Liver (tissue), 8 donors: ENCODE measurements at regions not wholly inside any gene's neighbourhood (a gene's known extent, or its start where the extent isn't known, plus 50 kb on each side); places are given as distances from the start of the nearest gene placed in this dataset.

Experiments used
- DNase-seq: peaks from one replicate; pipeline ENCODE4 v3.0.0-alpha.2; 2017; ENCODE audit warnings: low spot score
- H3K27ac ChIP-seq, 2 donors: one replicate each; pipeline ENCODE4 v1.7.0; 2013; ENCODE audit warnings: inconsistent platforms in 2 of 2, low read length in 2 of 2, control low read depth in 1 of 2, low read depth in 1 of 2, mild to moderate bottlenecking in 1 of 2
- H3K27me3 ChIP-seq, 4 donors: one replicate each; pipeline versions ENCODE4 v1.6.1 to v1.7.0; 2013; ENCODE audit warnings: low read length in 3 of 4, inconsistent platforms in 1 of 4, mild to moderate bottlenecking in 1 of 4, moderate library complexity in 1 of 4; ENCODE audit not compliant: control insufficient read depth in 4 of 4, insufficient read depth in 4 of 4
- H3K36me3 ChIP-seq, 4 donors: one replicate each; pipeline versions ENCODE4 v1.6.1 to v1.7.0; 2013; ENCODE audit warnings: low read length in 3 of 4, mild to moderate bottlenecking in 3 of 4, low read depth in 1 of 4, moderate library complexity in 1 of 4; ENCODE audit not compliant: control insufficient read depth in 4 of 4, insufficient read depth in 3 of 4
- H3K4me1 ChIP-seq, 4 donors: one replicate each; pipeline versions ENCODE4 v1.6.1 to v1.7.0; 2013; ENCODE audit warnings: low read length in 3 of 4, mild to moderate bottlenecking in 3 of 4, moderate library complexity in 1 of 4; ENCODE audit not compliant: control insufficient read depth in 4 of 4, insufficient read depth in 4 of 4
- H3K4me3 ChIP-seq, 3 donors: one replicate each; pipeline versions ENCODE4 v1.6.1 to v1.7.0; 2013; ENCODE audit warnings: low read length in 3 of 3, control low read depth in 1 of 3, low read depth in 1 of 3, mild to moderate bottlenecking in 1 of 3
- H3K9ac ChIP-seq, 2 donors: one replicate each; pipeline ENCODE4 v1.7.0; 2013; ENCODE audit warnings: low read length in 2 of 2, mild to moderate bottlenecking in 2 of 2, moderate library complexity in 2 of 2, control low read depth in 1 of 2, low read depth in 1 of 2
- H3K9me3 ChIP-seq, 4 donors: one replicate each; pipeline versions ENCODE4 v1.6.1 to v1.7.0; 2013; ENCODE audit warnings: low read length in 3 of 4; ENCODE audit not compliant: control insufficient read depth in 4 of 4
- EGR1 ChIP-seq, 2 donors: IDR thresholded peaks; 2 replicates each; pipeline ENCODE4 v1.6.1; 2016 to 2018; ENCODE audit warnings: antibody characterized with exemption in 2 of 2, low read depth in 2 of 2
- FOXA1 ChIP-seq: IDR thresholded peaks from 2 replicates; pipeline ENCODE4 v1.6.1; 2016; ENCODE audit warnings: antibody characterized with exemption
- FOXA2 ChIP-seq: IDR thresholded peaks from 2 replicates; pipeline ENCODE4 v1.6.1; 2016; ENCODE audit warnings: antibody characterized with exemption
- GABPA ChIP-seq, 2 donors: IDR thresholded peaks in 1 of 2; conservative IDR thresholded peaks in 1 of 2; 2 replicates each; pipeline ENCODE4 v1.6.1; 2016; ENCODE audit warnings: antibody characterized with exemption in 2 of 2, mild to moderate bottlenecking in 1 of 2, moderate library complexity in 1 of 2
- HNF4A ChIP-seq, 2 donors: conservative IDR thresholded peaks; 2 replicates each; pipeline ENCODE4 v1.6.1; 2016; ENCODE audit warnings: antibody characterized with exemption in 2 of 2, mild to moderate bottlenecking in 2 of 2
- JUND ChIP-seq, 2 donors: IDR thresholded peaks; 2 replicates each; pipeline ENCODE4 v1.6.1; 2016; ENCODE audit warnings: antibody characterized with exemption in 2 of 2
- NR2F2 ChIP-seq: IDR thresholded peaks from 2 replicates; pipeline ENCODE4 v1.6.1; 2016; ENCODE audit warnings: antibody characterized with exemption
- RAD21 ChIP-seq, 2 donors: IDR thresholded peaks; 2 replicates each; pipeline ENCODE4 v1.6.1; 2016; ENCODE audit warnings: antibody characterized with exemption in 2 of 2, mild to moderate bottlenecking in 2 of 2
- SP1 ChIP-seq: IDR thresholded peaks from 2 replicates; pipeline ENCODE4 v1.6.1; 2018; ENCODE audit warnings: antibody characterized with exemption, mild to moderate bottlenecking
- YY1 ChIP-seq: IDR thresholded peaks from 2 replicates; pipeline ENCODE4 v1.6.1; 2016; ENCODE audit warnings: antibody characterized with exemption, mild to moderate bottlenecking
- WGBS: extraction: QIAGEN DNeasy Blood & Tissue Kit; methylation state at CpG from one replicate; pipeline ENCODE4 v1.1.7; 2013; 5-methylcytosine and 5-hydroxymethylcytosine counted together
- TF ChIP-seq, protein P1 (sequence below): IDR thresholded peaks from 2 replicates; pipeline ENCODE4 v1.6.1; 2016; ENCODE audit warnings: antibody characterized with exemption, mild to moderate bottlenecking
- TF ChIP-seq, protein P2 (sequence below): IDR thresholded peaks from 2 replicates; pipeline ENCODE4 v1.6.1; 2016; ENCODE audit warnings: antibody characterized with exemption
- TF ChIP-seq, protein P3 (sequence below): fragments of 150-350 bp; IDR thresholded peaks from 2 replicates; pipeline ENCODE4 v1.5.1; 2017; ENCODE audit warnings: improper control_type of control experiment, low read depth, low read length; ENCODE audit not compliant: missing input control
- TF ChIP-seq, protein P4 (sequence below): IDR thresholded peaks from 2 replicates; pipeline ENCODE4 v1.6.1; 2016; ENCODE audit warnings: antibody characterized with exemption
- donor health status: healthy.
- donor health status: healthy.
- donor health status: healthy.
- donor health status: healthy.
- donor health status: healthy.

DNA sequence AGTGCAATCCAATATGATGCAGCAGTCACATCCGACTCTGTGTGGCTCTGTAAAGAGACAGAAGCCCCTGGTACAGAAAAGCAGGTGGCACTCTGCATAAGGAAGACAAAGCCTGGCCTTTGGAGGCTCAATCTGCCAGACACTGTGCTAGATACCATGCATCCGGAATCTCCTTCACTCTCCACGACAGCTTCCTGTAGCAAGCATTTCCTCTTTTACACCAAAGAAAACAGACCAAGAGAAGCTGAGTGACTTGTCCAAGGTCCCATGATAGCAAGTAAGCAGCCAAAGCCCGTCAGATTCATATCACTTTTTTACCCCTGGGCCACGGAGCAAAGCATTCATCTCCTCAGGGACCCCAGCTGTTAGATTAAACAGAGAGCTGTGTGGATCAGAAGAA, 64.2 kb upstream of the SMIM23 start:
- no peaks in the 10 kb centered on the region for H3K4me1 ChIP-seq

DNA sequence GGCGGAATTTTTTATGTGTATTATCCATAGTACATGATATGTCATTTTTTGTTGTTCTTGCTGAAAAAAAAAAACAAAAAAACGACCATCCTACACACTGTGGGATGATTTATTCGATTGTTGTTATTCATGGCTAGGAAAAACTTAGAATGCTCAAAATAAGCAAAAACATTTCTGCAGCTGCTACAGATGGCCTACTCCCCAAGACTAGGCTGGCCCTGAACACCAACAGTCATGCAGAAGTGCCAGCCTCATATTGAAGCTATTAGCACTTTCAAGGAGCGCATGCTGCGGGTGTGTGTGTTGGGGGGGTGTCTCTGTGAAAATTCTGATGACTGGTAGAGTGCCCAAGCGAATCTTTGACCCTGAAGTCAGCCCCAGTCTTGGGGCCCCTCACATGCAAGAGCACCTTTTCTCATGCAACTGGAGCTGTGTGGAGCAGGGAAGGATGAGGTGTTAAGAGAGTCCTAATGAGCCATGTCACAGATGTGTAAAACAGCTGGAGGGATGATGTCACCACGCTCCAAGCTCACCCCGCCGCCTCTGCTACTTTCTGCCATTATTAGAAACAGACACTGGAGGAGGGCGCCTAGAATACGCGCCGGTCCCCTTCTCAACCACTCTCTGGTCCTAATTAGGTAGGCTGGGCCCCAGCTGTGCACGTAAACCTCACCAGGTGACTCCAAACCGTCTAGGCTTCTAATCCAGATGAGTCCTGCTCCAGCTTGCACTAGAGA, 61.0 kb upstream of the SMIM23 start:
- Histone ChIP-seq H3K4me3 (no peak overlapping the region), H3K27me3 (peaks cover 0 to 3% (median 0%) of the 10 kb centered on the region in 4 donors), H3K9ac (no peak overlapping the region), H3K9me3 (peaks cover 0 to 10% (median 6%) of the 10 kb centered on the region in 4 donors), H3K36me3 (no peaks in the 10 kb centered on the region), H3K27ac (no peak overlapping the region), H3K4me1 (no peaks in the 10 kb centered on the region)
- WGBS, result 75% methylated on average over 15 of the region's 15 CpGs
- DNase-seq, result peak; percentile 24
- TF ChIP-seq FOXA1 (no peak), NR2F2 (no peak), JUND (IDR thresholded peaks at IDR 0.05) (no peak), FOXA2 (no peak), RAD21 (IDR thresholded peaks at IDR 0.05) (no peak), GABPA (IDR thresholded peaks at IDR 0.05 in 1 of 2, conservative IDR thresholded peaks at IDR 0.05 in 1 of 2) (no peak), EGR1 (IDR thresholded peaks at IDR 0.05; ENCODE audit: low read depth in 2 of 2) (no peak)
- TF ChIP-seq, protein P1, sequence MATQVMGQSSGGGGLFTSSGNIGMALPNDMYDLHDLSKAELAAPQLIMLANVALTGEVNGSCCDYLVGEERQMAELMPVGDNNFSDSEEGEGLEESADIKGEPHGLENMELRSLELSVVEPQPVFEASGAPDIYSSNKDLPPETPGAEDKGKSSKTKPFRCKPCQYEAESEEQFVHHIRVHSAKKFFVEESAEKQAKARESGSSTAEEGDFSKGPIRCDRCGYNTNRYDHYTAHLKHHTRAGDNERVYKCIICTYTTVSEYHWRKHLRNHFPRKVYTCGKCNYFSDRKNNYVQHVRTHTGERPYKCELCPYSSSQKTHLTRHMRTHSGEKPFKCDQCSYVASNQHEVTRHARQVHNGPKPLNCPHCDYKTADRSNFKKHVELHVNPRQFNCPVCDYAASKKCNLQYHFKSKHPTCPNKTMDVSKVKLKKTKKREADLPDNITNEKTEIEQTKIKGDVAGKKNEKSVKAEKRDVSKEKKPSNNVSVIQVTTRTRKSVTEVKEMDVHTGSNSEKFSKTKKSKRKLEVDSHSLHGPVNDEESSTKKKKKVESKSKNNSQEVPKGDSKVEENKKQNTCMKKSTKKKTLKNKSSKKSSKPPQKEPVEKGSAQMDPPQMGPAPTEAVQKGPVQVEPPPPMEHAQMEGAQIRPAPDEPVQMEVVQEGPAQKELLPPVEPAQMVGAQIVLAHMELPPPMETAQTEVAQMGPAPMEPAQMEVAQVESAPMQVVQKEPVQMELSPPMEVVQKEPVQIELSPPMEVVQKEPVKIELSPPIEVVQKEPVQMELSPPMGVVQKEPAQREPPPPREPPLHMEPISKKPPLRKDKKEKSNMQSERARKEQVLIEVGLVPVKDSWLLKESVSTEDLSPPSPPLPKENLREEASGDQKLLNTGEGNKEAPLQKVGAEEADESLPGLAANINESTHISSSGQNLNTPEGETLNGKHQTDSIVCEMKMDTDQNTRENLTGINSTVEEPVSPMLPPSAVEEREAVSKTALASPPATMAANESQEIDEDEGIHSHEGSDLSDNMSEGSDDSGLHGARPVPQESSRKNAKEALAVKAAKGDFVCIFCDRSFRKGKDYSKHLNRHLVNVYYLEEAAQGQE, result no peak
- TF ChIP-seq, protein P2, sequence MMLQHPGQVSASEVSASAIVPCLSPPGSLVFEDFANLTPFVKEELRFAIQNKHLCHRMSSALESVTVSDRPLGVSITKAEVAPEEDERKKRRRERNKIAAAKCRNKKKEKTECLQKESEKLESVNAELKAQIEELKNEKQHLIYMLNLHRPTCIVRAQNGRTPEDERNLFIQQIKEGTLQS, result no peak

More for the DNA sequence above, 64.2 kb upstream of the SMIM23 start:
- TF ChIP-seq, protein P3, sequence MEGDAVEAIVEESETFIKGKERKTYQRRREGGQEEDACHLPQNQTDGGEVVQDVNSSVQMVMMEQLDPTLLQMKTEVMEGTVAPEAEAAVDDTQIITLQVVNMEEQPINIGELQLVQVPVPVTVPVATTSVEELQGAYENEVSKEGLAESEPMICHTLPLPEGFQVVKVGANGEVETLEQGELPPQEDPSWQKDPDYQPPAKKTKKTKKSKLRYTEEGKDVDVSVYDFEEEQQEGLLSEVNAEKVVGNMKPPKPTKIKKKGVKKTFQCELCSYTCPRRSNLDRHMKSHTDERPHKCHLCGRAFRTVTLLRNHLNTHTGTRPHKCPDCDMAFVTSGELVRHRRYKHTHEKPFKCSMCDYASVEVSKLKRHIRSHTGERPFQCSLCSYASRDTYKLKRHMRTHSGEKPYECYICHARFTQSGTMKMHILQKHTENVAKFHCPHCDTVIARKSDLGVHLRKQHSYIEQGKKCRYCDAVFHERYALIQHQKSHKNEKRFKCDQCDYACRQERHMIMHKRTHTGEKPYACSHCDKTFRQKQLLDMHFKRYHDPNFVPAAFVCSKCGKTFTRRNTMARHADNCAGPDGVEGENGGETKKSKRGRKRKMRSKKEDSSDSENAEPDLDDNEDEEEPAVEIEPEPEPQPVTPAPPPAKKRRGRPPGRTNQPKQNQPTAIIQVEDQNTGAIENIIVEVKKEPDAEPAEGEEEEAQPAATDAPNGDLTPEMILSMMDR, result no peak
- no peak for TF ChIP-seq YY1
- TF ChIP-seq, protein P2, result no peak
- no peak for TF ChIP-seq EGR1 (IDR thresholded peaks at IDR 0.05; ENCODE audit: low read depth in 2 of 2)
- TF ChIP-seq, protein P1, result no peak
- TF ChIP-seq SP1, result no peak
- TF ChIP-seq, protein P4, sequence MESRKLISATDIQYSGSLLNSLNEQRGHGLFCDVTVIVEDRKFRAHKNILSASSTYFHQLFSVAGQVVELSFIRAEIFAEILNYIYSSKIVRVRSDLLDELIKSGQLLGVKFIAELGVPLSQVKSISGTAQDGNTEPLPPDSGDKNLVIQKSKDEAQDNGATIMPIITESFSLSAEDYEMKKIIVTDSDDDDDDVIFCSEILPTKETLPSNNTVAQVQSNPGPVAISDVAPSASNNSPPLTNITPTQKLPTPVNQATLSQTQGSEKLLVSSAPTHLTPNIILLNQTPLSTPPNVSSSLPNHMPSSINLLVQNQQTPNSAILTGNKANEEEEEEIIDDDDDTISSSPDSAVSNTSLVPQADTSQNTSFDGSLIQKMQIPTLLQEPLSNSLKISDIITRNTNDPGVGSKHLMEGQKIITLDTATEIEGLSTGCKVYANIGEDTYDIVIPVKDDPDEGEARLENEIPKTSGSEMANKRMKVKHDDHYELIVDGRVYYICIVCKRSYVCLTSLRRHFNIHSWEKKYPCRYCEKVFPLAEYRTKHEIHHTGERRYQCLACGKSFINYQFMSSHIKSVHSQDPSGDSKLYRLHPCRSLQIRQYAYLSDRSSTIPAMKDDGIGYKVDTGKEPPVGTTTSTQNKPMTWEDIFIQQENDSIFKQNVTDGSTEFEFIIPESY, result no peak
- no peak for TF ChIP-seq HNF4A (conservative IDR thresholded peaks at IDR 0.05)
- no peak for TF ChIP-seq NR2F2
- no peak for TF ChIP-seq RAD21 (IDR thresholded peaks at IDR 0.05)
- TF ChIP-seq FOXA1, result no peak
- Histone ChIP-seq H3K9me3 (peaks cover 2 to 4% (median 3%) of the 10 kb centered on the region in 4 donors), H3K27ac (no peak overlapping the region), H3K36me3 (no peaks in the 10 kb centered on the region), H3K27me3 (peaks cover 0 to 3% (median 0%) of the 10 kb centered on the region in 4 donors), H3K9ac (no peak overlapping the region), H3K4me3 (no peak overlapping the region)
- WGBS, result 39% methylated on average over 5 of the region's 5 CpGs
- peak; percentile 19 for DNase-seq
